GM20000 (cell line): ENCODE measurements at regions not wholly inside any gene's neighbourhood (a gene's known extent, or its start where the extent isn't known, plus 50 kb on each side); places are given as distances from the start of the nearest gene placed in this dataset.

ENCODE experiments used
- DNase-seq: peaks from one replicate; pipeline ENCODE4 v3.0.0; 2012; ENCODE audit warnings: low spot score
- TF ChIP-seq, protein P1 (sequence below): IDR thresholded peaks from 2 replicates; pipeline ENCODE4 v1.5.1; 2012; ENCODE audit warnings: mild to moderate bottlenecking, control low read depth; ENCODE audit errors: extremely low read depth, missing control alignments

DNA sequence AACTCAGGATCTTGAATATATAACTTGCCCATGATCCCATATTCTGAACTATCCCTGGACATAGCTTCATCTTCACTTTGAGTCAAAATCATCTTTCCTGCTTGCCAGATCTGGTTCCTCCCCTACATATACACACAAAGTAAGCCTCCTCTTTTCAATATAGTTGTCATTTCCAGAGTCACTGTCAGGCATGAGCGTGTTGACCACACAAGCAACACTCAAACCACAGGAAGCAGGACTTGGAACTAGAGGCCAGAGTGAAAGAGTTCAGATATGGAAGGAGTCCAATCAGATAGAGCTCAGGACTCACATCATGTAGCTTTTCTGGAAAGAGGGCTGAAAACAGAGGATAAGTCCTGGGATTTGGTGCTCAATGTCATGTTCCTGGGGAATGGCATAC lies 1140.6 kb downstream of the BCL11B start:
- TF ChIP-seq, protein P1, sequence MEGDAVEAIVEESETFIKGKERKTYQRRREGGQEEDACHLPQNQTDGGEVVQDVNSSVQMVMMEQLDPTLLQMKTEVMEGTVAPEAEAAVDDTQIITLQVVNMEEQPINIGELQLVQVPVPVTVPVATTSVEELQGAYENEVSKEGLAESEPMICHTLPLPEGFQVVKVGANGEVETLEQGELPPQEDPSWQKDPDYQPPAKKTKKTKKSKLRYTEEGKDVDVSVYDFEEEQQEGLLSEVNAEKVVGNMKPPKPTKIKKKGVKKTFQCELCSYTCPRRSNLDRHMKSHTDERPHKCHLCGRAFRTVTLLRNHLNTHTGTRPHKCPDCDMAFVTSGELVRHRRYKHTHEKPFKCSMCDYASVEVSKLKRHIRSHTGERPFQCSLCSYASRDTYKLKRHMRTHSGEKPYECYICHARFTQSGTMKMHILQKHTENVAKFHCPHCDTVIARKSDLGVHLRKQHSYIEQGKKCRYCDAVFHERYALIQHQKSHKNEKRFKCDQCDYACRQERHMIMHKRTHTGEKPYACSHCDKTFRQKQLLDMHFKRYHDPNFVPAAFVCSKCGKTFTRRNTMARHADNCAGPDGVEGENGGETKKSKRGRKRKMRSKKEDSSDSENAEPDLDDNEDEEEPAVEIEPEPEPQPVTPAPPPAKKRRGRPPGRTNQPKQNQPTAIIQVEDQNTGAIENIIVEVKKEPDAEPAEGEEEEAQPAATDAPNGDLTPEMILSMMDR = no peak
- DNase-seq = no peak

DNA sequence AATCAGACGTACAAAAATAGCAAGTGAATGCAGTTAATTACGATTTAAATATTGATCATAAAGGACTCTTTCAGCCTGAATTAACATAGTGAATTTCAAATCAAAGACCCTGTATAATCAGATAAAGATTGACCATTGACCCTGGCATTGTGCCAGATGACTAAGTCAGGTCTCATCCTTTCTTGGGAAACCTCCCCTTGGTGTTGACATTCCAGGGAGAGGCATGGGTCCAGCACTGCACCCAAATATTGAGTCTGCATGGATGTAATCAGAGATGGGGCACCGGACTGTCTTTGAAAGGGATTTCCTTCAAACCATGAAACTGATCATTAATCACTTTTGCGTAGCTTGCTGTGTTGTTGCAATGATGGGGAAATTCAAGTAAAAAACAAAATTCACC lies 1138.2 kb downstream of the BCL11B start:
- TF ChIP-seq, protein P1 = no peak
- no peak for DNase-seq

DNA sequence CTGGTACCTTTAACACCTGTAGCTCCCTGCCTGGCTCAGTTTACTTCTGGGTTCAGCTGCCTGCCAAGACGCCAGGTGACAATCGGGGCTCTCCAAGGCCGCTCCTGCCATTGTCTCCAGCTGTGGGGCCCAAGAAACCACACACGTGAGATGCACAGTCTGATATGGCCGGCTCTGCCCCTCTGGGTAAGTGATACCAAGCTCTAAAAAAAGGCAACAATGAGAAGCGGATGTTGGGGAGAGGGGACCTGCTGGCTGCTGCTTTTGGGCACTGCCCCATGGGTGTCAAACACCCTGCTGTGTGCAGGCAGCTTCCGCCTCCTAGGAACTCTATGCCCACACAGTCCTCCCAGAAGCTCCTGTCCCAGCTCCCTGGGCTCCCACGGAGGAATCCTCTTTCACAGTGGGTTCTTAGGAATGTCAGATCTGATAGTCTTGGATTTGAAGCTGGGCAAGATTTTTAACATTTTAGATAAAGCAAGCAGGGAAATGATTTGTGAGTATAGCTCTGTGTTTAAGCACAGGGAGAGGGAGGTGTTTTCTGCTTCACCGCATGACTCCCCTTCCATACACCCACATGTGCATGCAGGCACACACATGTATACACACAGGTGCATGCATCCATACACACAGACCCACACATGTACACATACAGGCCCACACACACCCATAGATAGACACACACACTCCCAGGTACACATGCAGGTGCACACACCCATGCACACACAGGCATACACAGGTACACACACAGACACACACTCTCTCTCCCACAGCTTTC lies 1135.8 kb downstream of the BCL11B start:
- TF ChIP-seq, protein P1 = no peak
- DNase-seq = no peak

DNA sequence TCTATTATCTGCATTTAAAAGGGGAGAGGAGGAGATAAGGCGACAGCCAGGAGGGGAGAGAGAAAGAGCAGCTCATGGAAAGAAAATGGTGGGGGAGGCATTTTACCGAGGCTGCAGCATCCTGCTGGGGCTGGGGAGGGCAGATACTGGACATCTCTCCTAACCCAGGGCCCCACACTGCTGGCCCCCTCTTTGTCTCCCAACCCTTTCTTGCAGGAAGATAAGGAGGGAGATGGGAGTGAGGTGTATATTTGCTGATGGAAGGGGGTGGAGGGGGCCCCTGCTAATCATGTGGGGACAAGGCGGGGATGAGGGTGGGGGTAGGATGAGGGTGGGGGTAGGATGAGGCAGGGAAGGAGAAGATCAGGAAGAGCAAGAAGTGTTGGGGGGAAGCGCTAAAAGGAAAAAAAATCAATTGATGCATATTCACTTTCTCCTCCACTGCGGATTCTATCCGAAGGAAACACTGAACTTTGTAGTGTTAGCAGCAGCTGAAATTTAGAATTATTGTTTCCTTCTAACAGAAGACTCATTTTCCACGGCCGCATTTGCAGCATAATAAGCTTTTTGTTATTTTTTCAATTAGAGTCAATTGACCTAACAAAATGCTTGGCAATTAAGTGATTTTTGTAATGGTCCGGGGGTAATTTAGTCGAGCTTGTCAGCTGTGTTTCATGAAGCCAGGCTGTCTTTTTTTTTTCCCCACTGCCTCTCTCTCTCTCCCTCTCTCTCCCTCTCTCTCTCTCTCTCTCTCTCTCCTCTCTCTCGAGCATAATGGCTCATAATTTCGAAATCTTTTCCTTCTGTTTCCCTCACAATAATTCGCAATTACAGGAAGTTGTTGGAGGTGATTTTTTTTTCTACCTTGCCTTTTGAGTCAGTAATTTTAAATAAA lies 1134.6 kb downstream of the BCL11B start:
- no peak for DNase-seq
- TF ChIP-seq, protein P1 = no peak

DNA sequence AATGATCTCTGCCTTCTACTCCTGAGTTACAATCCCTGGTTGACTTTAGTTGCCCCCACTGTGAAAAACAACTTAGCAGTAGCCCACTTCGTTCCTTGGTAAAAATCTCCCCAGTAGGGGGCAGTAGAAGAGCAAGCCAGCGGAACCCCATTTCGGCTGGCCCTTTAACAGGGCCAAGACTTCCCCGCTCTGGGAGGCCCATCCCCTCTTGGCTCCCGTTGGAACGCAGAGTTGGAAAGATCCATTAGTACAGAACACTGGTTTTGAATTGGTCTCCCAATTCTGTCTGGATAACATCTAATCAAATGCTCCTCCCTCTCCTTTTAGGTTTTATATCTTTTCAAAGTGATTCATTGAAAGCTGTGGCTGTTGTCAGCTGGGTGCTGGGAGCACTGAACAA lies 1133.3 kb downstream of the BCL11B start:
- TF ChIP-seq, protein P1 = peak; percentile 41
- peak; percentile 31 for DNase-seq

DNA sequence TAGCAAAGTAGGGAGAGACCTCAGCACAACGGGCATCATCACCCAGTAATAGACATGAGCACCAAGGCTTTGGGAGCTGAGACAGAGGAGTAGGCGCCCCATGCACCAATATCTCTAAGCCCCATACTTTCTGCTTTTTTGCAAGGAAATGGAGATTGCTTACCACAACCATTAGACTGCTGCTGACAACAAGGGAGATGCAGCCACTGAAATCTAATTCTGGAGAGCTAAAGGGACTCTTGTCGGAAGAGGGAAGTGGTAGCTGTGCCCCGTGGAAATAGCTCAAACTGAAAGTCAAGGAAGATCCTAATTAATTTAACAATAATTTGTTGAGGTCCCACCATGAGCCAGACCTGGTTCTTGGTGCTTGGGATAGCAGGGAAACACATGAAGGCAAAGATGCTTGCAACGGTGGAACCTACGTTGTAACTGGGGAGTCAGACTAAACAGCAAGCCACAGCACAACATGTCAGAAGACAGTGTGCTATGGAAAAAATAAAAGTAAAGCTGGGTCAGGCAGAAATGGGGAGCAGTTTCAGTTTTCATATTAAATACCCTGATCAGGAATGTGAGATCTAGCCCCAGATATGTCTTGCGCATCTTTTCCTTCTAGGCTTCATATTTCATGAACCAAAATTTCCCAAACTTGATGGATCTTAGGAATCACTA lies 1131.0 kb downstream of the BCL11B start:
- no peak for DNase-seq
- TF ChIP-seq, protein P1 = no peak
